ENCODE measurements at regions not wholly inside any gene's neighbourhood (a gene's known extent, or its start where the extent isn't known, plus 50 kb on each side); places are given as distances from the start of the nearest gene placed in this dataset.

DNA sequence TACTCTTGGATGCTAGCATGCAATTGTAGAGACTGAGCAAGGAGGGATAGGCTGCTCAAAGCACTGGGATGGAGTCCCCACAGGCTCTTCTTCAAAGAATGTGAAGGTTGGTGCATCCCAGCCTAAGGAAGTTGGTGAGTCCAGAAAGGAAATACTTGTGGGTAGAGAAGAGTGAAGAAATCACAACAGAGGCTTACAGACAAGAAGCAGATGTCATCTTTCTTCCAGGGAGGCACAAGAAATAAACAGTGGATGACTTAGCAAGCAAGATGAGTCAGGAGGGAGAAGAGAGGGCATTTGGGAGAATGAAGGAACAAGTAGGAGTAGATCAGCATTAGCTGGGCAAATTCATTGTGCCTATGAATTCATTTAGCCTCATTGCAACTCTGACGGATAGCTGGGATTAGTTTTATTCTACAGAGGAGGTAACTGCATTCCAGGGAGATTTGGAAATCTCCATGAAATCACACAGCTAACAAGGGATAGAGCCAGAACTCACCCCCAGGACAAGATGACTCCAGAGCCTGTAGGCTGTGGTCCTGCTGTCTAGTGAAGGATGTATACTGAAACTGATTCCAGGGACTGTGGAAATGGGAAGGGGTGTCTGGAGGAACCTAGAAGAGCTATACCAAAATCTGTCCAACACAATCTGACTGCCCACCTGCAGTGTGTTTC lies 125.8 kb upstream of the SPTLC3 start:
- DNase-seq (ENCODE audit: low read depth, low spot score): no peak

DNA sequence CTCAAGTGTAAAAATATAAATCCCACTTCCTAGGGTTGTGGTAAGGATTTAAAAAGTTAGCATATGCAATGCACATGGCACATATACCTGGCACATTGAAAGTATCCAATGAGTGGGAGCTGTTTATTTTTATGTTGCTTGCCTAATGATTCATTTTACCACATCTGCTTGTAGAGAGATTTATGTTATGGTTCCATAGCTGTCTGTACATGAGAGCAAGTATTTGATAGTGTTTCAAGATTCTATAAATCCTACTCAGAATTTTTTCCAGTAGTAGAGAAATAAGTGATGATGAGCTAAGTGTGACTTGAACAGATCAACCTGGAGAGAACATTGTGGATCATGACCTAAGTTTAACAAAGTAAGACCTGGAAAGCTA lies 125.3 kb upstream of the SPTLC3 start:
- DNase-seq (ENCODE audit: low read depth, low spot score): no peak

DNA sequence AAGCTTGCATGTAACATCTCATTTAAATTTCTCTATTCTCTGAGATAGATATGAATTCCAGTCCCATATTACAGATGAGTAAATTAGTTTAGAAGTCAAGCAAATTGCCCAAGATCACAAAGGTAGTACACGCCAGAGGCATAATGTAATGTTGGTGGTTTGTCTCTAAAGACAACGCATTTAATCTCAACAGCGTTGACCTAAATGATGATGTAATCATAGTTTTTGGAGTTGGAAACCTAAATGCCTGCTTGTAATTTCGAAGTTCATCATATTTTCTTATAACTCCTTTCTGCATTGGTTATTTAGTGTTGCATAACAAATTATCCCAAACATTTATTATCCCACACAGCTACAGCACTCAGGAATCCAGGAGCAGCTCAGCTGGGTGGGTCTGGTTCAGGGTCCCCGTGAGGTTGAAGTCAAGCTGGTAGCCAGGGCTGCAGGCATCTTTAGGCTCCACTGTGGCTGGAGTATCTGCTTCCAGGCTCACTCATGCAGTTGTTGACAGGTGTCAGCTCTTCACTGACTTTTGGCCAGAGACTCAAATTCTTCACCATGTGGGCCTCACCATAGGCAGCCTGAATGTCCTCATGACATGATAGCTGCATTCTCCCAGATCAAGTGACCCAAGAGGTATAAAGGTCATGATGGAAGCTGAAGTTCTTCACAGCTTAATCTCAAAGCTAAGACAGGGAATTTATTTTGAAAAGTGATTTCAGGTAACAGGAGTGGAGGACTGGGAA lies 122.0 kb upstream of the SPTLC3 start:
- no peak for DNase-seq (ENCODE audit: low read depth, low spot score)

DNA sequence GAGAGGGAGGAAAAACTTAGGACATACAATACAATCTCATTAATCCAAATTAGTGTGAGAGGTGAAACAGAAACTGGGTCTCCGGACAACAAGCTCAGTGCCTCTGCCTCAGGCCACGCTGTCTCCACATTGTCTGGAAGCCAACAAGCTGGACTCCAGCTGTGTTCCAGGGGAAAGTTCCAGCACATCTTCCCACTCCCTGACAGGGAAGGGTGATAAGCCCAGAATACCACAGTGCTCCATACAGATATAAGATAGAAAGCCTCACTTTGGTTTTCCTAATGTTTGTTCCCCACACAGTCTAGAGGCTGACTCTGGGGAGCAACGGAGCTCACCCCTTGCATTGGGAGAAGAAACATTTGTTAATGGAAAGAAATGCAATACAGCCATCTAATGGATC lies 117.1 kb upstream of the SPTLC3 start:
- no peak for DNase-seq (ENCODE audit: low read depth, low spot score)

DNA sequence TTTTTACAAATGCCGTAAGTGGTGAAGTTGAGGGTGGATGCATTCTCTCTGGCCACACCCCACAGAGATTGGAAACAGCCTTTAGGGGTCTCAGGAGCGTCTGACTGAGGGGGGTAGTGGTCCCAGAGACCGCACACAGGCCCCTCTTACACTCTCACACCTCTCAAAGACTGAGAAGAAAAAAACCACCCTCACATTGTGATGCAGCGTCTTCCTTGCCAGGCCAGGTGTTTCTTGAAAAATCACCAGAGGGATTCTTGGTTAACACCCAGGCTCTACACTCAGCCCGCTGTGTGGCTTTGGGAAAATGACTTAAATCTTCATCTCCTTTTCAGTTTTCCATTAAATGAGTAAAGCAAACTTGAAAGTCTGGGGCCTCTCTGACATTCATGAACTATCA lies 115.8 kb upstream of the SPTLC3 start:
- DNase-seq (ENCODE audit: low read depth, low spot score): no peak

DNA sequence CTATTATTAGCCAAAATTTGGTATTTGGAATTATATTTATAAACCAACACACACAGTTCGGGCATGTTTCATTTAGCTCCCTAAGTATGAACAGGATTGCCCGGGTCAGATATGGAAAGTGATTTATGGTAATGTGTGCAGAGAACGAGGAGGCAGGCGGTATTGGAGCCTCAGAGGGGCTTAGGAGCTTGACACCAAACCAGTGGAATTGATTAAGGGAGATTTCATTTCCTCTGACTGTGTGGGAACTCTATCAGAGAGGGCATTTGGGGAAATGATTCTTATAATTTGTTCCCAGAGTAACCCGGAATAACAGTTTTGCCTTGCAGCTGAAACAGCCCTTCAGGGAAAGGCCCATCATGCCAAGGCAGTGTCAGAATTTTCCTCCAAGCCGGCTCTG lies 115.1 kb upstream of the SPTLC3 start:
- DNase-seq (ENCODE audit: low read depth, low spot score): no peak

DNA sequence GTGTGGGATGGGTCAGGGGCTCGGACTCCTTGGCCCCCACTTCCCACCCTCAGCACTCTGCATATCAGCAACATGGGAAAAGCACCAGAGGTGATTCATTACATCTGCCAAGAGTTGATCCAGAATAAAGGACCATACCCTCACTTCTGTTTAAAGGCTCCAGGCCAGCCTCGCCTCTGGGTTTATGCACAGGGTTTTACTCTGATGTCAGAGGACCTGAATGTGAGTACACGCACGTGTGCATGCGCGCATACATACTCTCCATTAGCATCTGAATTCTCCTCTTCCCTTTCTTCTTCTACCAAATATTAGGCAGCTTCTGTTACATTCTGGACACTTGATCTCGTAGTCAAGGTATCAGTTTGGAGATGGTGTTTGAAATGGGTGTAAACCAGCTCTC lies 114.7 kb upstream of the SPTLC3 start:
- no peak for DNase-seq (ENCODE audit: low read depth, low spot score)

DNA sequence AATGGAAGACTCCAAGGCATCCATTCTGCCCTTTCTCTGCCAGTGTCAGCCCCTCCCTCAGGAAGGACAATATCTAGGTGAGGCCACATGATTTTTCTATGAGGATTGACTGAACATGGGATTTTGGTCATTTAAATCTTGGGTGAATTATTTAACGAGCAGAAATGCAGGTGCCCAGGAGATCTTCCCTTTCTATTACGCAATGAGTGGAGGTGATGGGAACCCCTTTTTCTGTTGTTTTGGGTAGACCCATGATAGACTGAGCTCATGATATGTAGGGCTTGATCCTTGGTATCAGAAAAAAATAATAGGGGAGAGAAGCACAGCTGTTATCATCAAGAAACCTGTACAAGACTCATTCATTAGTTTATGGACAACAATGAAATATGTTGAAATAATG lies 112.6 kb upstream of the SPTLC3 start:
- no peak for DNase-seq (ENCODE audit: low read depth, low spot score)

DNA sequence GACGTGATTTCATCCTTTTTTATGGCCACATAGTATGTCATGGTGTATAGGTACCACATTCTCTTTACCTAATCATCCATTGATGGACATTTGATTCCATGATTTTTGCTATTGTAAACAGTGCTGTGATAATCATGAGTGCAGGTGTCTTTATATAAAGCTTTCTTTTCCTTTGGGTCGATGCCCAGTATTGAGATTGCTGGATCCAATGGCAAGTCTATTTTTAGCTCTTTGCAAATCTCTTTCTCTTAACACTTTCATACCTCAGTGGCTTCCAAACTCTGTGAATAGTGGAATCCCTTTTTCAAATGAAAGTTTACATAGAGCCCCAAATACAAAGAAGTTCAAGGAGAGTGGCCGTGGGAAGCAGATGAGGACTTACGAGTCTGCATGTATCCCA lies 105.8 kb upstream of the SPTLC3 start:
- no peak for DNase-seq (ENCODE audit: low read depth, low spot score)

DNA sequence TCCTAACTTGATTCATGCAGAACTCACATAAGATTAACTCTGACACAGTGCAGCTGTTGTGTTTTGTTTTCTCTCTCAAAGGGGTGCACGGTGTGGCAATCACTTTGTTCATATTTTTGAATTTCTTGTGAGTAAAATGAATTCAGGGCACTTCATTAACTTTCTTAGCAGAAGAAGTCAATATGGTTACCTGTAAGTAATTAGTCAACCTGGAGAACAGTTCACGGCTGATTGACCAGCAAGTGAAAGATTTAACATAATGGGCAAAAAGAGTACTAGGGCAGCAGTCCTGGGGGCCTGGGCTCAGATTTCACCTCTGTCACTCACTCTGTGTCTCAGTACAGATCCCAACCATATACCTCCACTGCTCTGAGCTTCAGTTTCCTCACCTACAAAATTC lies 102.4 kb upstream of the SPTLC3 start:
- DNase-seq (ENCODE audit: low read depth, low spot score): no peak

DNA sequence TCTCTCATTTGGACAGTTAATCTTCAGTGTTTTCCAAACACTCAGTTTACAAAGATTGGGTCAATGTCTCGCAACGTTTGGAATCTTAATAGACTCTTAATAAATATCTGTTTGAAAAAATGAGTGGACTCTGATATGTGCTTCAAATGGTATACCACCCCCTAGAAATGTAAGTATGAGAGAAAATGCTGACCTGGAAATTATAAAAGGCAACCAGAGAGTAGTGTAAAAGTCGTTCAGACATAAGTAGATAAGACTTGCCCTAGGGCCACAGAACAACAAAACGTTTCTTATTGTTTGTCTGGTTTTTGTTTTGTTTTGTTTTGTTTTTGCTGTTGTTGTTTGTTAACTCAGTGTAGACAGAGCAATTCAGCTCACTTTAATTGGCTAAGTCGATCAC lies 97.4 kb upstream of the SPTLC3 start:
- DNase-seq (ENCODE audit: low read depth, low spot score): no peak

DNA sequence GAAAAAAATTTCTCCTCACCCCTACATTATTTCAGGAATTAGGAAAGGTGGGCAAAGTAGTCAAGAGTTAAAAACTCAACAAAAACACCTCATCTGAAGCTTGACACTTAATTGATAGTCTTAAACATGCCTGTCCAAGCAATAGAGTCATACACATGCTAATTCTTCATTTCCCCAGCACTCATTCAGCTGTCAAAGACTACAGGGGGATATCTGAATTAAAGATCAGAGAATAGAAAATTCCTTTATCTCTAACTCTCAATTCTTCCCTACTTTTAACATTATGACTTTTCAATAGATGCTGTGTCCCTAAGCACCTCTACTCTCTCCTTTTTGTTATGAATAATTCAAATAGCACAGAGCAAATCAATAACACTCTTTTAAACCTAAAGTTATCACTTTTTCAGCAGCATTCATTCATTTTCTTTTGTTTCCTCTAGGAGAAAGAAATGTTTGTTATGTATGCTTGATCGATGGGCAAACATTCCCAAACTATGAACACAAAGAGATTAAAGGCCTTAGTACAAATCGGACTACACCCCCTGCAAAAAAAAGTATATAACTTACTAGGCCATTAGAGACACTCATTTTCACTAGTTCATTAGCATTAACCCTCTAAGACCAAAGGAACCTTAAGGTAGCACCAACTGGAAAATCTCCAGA lies 94.9 kb upstream of the SPTLC3 start:
- no peak for DNase-seq (ENCODE audit: low read depth, low spot score)

DNA sequence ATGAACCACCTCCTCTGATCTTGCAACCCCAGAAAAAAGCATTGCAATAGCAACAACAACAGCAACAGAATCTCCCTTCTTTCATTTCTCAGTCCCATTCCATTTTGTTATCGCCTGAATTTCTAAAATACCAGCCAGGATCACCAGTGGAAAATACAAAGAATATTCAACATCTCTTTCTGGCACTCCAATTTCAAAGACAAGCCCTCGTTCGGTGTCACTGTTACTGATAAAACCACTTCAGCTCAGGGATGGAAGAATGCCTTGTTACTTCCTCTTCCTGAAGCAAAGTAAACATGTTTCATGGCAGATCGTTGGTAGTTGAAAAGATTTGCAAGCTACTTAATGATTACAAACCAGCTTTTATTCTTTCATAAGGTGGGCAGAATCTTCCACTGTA lies 94.0 kb upstream of the SPTLC3 start:
- DNase-seq (ENCODE audit: low read depth, low spot score): no peak

DNA sequence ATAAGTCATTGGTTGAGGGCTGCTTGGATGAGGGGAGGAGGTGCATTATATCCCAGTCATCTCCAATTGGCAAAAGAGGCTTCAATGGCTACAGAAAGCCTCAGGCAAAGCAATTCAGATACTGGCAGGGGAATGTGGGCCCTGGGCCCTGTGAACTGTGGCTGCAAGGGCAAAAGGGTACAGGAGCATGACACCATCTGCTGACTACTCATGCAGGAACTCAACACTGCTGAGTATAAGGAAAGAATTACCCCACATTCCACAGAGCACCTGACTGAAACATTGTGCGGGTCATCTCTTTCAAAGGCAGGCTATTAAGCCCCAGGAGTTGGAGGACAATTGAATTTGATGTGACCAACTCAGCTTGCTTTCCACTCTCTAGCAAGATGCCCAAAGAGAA lies 92.1 kb upstream of the SPTLC3 start:
- no peak for DNase-seq (ENCODE audit: low read depth, low spot score)

DNA sequence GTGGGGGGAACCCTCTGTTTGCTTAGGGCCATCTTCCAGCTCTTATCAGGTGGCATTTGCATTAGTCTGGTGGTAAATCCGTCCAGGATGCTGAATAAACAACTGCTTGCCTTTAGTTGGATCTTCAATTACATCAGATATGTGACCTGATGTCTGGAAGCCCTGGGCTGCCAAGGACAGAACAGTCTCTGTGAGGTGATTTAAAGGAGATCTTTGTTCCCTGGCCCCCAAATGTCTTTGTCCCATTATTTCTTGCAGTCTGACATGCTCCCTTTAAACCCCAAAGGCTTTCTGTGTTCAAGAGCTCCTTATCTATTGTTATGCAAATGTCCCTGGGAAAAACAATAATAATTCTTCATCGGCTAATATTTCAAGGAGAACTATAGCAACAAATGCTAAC lies 84.6 kb upstream of the SPTLC3 start:
- DNase-seq (ENCODE audit: low read depth, low spot score): no peak

DNA sequence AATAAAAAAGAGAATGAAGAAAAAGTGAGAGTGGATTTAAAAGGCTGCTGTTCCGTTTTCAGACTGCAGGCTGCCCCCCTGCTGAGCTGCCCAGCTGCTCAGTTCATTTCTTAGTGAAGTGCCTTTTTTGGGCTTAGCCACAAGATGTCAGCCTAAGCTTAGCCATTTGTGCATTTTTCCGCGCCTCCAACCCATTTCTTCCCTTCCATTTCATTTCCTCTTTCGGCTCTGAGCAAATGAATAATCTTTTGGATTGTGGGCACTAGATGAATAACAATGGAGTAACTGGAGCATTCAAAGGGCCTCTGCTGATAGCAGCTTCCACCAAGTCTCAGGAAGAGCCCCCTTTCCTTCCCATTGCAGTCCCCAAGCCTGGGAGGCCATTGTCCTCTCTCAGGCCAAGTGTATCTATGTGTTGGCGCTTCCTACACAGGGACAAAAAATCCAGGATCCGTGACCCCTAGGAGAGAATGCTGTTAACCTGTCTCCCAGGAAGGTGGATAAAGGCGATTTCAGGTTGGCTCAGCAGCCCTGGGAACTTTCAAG lies 83.5 kb upstream of the SPTLC3 start:
- DNase-seq (ENCODE audit: low read depth, low spot score): peak; percentile 60

DNA sequence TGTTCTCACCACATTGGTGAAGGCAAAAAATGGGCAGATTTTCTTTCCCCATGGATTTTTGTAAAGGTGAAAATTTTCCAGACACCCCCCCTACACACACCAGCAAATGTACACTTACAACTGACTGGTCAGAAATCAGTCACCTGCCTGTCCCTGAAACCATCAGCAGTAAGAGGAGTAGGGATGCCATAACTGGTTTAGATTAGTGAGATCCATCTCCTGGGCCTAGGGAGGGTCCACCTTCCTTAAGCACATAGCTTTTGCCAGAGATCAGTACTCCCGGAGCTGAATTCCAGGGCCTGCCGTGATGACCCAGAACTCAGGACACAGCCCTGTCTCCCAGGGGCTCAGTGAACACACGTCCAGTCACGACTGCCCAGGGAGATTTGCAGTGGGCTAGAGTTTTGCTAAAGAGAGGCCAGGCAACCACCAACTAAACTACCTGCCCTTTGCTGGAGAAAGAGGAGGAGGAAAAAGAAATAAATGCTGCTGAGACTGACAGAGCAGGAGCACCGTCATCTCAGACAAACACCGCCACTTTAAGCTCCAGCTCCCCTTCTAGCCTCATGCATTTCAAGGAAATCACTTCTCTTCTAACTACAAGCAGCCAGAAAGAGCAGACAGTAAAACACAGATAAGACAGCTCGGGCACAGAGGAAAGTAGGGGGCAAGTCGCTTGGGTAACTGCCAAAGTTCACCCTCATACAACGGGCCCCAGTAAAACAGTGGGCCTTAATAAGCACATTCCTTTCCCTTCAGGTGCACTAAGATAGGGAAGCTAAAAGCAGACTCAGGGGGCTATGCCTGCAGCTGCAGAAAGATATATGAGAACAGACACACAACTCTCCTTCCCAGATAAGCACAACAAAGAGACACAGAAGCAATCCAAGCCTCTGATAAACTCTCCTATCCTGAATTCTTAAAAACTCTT lies 82.6 kb upstream of the SPTLC3 start:
- no peak for DNase-seq (ENCODE audit: low read depth, low spot score)

DNA sequence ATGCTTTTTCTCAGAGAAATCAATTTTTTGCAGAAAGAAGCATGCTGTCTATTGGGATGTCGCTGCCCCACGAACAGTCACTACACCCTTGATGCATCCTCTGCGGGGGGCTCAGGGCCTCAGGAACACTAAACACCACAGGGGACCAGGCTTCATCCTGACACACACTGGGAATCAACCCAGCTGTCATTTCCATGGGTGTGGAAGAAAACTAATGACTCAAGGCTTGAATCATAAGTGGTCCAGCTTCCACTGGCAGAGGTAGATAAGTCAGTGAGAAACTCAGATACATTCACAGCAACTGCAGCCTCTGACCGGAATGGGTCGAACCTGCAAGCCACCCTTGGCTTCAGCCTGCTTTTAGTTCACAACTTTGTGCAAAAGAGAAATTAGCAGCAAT lies 81.3 kb upstream of the SPTLC3 start:
- no peak for DNase-seq (ENCODE audit: low read depth, low spot score)

DNA sequence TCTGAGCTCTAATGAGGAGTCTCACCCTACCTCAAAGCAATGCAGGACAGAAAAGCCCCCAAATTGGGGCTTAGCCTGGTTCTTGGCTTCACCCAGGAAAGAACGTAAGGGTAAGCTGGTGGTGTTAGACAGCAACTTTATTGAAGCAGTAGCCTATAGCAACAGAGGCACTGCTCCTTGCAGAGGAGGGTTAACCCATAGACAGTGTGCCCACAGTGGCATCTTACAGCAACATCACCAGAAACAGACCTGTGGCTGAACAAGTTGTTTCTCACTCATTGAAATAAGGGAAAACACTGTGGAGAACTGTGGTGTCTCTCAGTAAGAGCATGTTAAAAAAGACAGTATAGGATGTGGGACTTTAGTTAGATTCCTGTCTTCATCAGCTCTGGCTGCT lies 80.4 kb upstream of the SPTLC3 start:
- no peak for DNase-seq (ENCODE audit: low read depth, low spot score)

DNA sequence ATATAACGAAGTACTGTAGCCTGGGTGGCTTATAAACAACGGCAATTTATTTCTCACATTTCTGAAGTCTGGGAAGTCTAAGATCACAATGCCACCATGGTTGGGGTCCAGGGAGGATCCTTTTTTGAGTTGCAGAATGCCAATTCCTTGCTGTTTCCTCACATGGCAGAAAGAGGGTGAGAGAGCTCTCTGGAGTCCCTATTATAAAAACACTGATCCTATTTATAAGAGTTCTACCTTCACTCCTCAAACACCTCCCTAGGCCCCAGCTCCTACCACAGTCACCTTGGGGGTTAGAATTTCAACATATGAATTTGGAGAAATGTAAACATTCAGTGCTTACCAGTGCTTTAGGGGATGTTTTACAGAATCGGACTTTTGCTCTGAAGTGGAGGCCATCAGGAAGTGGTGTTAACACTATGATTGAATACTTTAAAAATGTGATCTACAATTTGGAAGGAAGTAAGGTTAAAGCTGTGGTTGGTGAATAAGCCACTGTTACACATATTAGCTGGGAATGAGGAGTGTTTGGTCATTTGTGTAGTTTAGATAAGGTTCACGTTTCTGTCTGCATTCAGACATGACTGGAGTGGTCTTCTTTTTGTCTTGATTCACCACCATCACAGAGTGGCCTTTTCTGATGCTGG lies 79.9 kb upstream of the SPTLC3 start:
- DNase-seq (ENCODE audit: low read depth, low spot score): peak; percentile 26

DNA sequence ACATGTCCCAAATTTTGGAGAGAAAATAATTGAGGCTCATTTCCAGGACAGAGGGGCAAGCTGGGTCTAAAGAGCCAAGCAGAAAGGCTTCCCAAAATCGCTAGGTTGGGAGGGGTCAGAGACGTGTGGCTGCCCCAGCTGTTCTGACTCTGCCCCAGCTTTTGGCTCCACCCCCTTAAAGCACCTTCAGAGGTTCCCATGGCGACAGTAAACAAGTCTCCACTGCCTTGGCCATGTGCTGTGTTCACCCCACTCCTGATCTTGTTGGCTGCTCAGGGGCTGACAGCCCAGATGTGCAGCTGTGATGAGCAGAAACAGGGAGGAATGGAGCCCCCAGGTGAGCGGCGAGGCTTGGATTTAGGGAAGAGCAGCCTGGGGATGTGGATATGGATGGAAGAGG lies 72.8 kb upstream of the SPTLC3 start:
- DNase-seq (ENCODE audit: low read depth, low spot score): no peak
